SK-N-SH treated with all-trans-retinoic acid at 6 μM for 48 hours (cell line): ENCODE measurements at regions not wholly inside any gene's neighbourhood (a gene's known extent, or its start where the extent isn't known, plus 50 kb on each side); places are given as distances from the start of the nearest gene placed in this dataset.

Experiments used
- ATAC-seq: fragments of 200-7000 bp; cut with Tn5 transposase; 3 replicates; pipeline ENCODE4 v1.9.1; 2020; ENCODE audit warnings: mild to moderate bottlenecking, moderate library complexity
- ARNTL ChIP-seq: fragments of 450-650 bp; formaldehyde crosslinking; IDR thresholded peaks from 2 replicates; pipeline ENCODE4 v1.5.0; 2020; ENCODE audit warnings: low read depth, mild to moderate bottlenecking, moderate library complexity, borderline replicate concordance
- BACH2 ChIP-seq: fragments of 250-450 bp; sonication (Bioruptor Pico); IDR thresholded peaks from 2 replicates; pipeline ENCODE4 v1.9.0; 2021; ENCODE audit warnings: mild to moderate bottlenecking, borderline replicate concordance
- CSDC2 ChIP-seq: fragments of 250-450 bp; sonication (Bioruptor Pico); IDR thresholded peaks from 2 replicates; pipeline ENCODE4 v1.5.0; 2020; ENCODE audit warnings: mild to moderate bottlenecking, moderate library complexity
- GLIS3 ChIP-seq: fragments of 250-450 bp; sonication (Bioruptor Pico); IDR thresholded peaks from 2 replicates; pipeline ENCODE4 v1.5.0; 2020; ENCODE audit warnings: mild to moderate bottlenecking, moderate library complexity
- OSR1 ChIP-seq: fragments of 250-450 bp; sonication (Bioruptor Pico); IDR thresholded peaks from 2 replicates; pipeline ENCODE4 v1.8.0; 2022; ENCODE audit warnings: moderate library complexity, mild to moderate bottlenecking, inconsistent platforms
- PPARA ChIP-seq: fragments of 250-450 bp; sonication (Bioruptor Pico); IDR thresholded peaks from 2 replicates; pipeline ENCODE4 v1.5.0; 2020; ENCODE audit warnings: mild to moderate bottlenecking, borderline replicate concordance
- RARB ChIP-seq: fragments of 250-450 bp; sonication (Bioruptor Pico); IDR thresholded peaks from 2 replicates; pipeline ENCODE4 v1.8.0; 2021; ENCODE audit warnings: mild to moderate bottlenecking, moderate library complexity
- SNAI2 ChIP-seq: fragments of 250-450 bp; sonication (Bioruptor Pico); IDR thresholded peaks from 2 replicates; pipeline ENCODE4 v1.5.0; 2020; ENCODE audit warnings: mild to moderate bottlenecking, moderate library complexity
- TOX ChIP-seq: fragments of 250-450 bp; sonication (Bioruptor Pico); IDR thresholded peaks from 2 replicates; pipeline ENCODE4 v1.8.0; 2021; ENCODE audit warnings: mild to moderate bottlenecking, moderate library complexity, borderline replicate concordance
- ZFP30 ChIP-seq: fragments of 450-650 bp; formaldehyde crosslinking; IDR thresholded peaks from 2 replicates; pipeline ENCODE4 v1.5.0; 2022; ENCODE audit warnings: mild to moderate bottlenecking, moderate library complexity
- ZNF565 ChIP-seq: fragments of 450-650 bp; formaldehyde crosslinking; conservative IDR thresholded peaks from 2 replicates; pipeline ENCODE4 v1.5.0; 2020; ENCODE audit warnings: low read depth, mild to moderate bottlenecking, moderate library complexity
- ZNF70 ChIP-seq: fragments of 450-650 bp; formaldehyde crosslinking; IDR thresholded peaks from 2 replicates; pipeline ENCODE4 v1.5.0; 2020; ENCODE audit warnings: mild to moderate bottlenecking, moderate library complexity
- ZNF8 ChIP-seq: fragments of 450-650 bp; formaldehyde crosslinking; IDR thresholded peaks from 2 replicates; pipeline ENCODE4 v1.5.0; 2020; ENCODE audit warnings: mild to moderate bottlenecking, moderate library complexity
- TF ChIP-seq, protein P1 (sequence below): fragments of 250-450 bp; sonication (Bioruptor Pico); IDR thresholded peaks from 2 replicates; pipeline ENCODE4 v1.5.1; 2021; ENCODE audit warnings: mild to moderate bottlenecking, moderate library complexity
- TF ChIP-seq, protein P2 (sequence below): fragments of 250-450 bp; sonication (Bioruptor Pico); IDR thresholded peaks from 2 replicates; pipeline ENCODE4 v1.8.0; 2020; ENCODE audit warnings: mild to moderate bottlenecking, moderate library complexity, borderline replicate concordance
- TF ChIP-seq, protein P3 (sequence below): fragments of 250-450 bp; sonication (Bioruptor Pico); IDR thresholded peaks from 2 replicates; pipeline ENCODE4 v1.8.0; 2021; ENCODE audit warnings: low read depth, mild to moderate bottlenecking, moderate library complexity, borderline replicate concordance
- TF ChIP-seq, protein P4 (sequence below): fragments of 250-450 bp; sonication (Bioruptor Pico); IDR thresholded peaks from 2 replicates; pipeline ENCODE4 v1.5.1; 2020; ENCODE audit warnings: low read depth, mild to moderate bottlenecking, moderate library complexity

GRCh38 chr5:74145951-74146350 is 494.6 kb downstream of the ENC1 start:
- TF ChIP-seq, protein P1, sequence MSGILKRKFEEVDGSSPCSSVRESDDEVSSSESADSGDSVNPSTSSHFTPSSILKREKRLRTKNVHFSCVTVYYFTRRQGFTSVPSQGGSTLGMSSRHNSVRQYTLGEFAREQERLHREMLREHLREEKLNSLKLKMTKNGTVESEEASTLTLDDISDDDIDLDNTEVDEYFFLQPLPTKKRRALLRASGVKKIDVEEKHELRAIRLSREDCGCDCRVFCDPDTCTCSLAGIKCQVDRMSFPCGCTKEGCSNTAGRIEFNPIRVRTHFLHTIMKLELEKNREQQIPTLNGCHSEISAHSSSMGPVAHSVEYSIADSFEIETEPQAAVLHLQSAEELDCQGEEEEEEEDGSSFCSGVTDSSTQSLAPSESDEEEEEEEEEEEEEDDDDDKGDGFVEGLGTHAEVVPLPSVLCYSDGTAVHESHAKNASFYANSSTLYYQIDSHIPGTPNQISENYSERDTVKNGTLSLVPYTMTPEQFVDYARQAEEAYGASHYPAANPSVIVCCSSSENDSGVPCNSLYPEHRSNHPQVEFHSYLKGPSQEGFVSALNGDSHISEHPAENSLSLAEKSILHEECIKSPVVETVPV: no peak
- no peak for TF ChIP-seq SNAI2
- TF ChIP-seq, protein P2, sequence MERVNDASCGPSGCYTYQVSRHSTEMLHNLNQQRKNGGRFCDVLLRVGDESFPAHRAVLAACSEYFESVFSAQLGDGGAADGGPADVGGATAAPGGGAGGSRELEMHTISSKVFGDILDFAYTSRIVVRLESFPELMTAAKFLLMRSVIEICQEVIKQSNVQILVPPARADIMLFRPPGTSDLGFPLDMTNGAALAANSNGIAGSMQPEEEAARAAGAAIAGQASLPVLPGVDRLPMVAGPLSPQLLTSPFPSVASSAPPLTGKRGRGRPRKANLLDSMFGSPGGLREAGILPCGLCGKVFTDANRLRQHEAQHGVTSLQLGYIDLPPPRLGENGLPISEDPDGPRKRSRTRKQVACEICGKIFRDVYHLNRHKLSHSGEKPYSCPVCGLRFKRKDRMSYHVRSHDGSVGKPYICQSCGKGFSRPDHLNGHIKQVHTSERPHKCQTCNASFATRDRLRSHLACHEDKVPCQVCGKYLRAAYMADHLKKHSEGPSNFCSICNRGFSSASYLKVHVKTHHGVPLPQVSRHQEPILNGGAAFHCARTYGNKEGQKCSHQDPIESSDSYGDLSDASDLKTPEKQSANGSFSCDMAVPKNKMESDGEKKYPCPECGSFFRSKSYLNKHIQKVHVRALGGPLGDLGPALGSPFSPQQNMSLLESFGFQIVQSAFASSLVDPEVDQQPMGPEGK (CRISPR knock-in tag): no peak
- TF ChIP-seq GLIS3 (CRISPR knock-in tag): no peak
- no peak for TF ChIP-seq OSR1 (CRISPR knock-in tag)
- no peak for TF ChIP-seq RARB (CRISPR knock-in tag)
- TF ChIP-seq, all 23 proteins: peak for 0
- no peak for ATAC-seq

DNA sequence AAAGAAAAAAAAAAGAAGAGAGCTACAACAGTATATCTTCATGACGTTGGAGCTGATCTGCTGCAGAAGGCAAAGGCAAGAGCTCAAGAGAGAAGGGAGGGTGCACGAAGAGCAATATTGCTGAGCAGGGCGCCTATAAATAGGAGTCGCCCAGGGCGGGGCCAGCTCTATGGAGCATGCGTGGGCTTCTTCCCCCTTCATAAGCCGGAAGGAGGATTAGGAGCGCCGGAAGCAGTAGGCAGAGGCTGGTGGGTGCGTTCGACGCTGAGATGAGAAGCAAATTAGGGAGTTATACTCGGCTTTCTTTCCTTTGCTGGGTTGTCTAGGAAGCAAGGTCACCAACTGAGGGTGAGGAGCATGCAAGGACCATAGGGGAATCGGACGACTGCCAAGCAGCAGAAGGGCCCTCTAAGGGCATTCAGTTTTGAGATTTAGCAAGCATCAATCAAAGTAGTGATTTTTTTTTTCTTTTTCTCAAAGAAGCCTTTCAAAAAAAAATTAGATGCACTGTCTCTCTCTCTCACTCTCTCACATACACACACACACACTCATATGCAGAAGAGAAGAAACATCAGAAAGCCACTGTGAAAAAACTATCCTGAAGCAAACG is 496.7 kb downstream of the ENC1 start:
- TF ChIP-seq CSDC2 (CRISPR knock-in tag) (no peak), ZNF70 (CRISPR knock-in tag) (no peak), ZNF8 (no peak), ZNF565 (no peak), ZFP30 (CRISPR knock-in tag) (no peak), TOX (CRISPR knock-in tag) (no peak), PPARA (CRISPR knock-in tag) (no peak), GLIS3 (CRISPR knock-in tag) (no peak), OSR1 (CRISPR knock-in tag) (no peak)
- TF ChIP-seq, protein P3, sequence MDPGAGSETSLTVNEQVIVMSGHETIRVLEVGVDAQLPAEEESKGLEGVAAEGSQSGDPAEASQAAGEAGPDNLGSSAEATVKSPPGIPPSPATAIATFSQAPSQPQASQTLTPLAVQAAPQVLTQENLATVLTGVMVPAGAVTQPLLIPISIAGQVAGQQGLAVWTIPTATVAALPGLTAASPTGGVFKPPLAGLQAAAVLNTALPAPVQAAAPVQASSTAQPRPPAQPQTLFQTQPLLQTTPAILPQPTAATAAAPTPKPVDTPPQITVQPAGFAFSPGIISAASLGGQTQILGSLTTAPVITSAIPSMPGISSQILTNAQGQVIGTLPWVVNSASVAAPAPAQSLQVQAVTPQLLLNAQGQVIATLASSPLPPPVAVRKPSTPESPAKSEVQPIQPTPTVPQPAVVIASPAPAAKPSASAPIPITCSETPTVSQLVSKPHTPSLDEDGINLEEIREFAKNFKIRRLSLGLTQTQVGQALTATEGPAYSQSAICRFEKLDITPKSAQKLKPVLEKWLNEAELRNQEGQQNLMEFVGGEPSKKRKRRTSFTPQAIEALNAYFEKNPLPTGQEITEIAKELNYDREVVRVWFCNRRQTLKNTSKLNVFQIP: no peak
- TF ChIP-seq, protein P4, sequence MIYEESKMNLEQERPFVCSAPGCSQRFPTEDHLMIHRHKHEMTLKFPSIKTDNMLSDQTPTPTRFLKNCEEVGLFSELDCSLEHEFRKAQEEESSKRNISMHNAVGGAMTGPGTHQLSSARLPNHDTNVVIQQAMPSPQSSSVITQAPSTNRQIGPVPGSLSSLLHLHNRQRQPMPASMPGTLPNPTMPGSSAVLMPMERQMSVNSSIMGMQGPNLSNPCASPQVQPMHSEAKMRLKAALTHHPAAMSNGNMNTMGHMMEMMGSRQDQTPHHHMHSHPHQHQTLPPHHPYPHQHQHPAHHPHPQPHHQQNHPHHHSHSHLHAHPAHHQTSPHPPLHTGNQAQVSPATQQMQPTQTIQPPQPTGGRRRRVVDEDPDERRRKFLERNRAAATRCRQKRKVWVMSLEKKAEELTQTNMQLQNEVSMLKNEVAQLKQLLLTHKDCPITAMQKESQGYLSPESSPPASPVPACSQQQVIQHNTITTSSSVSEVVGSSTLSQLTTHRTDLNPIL: no peak
- TF ChIP-seq, protein P2 (CRISPR knock-in tag): no peak
- TF ChIP-seq, protein P1: no peak
- ATAC-seq: no peak

- no peak for ATAC-seq
- TF ChIP-seq SNAI2 (no peak), OSR1 (CRISPR knock-in tag) (no peak), BACH2 (CRISPR knock-in tag) (no peak), RARB (CRISPR knock-in tag) (no peak), ZNF565 (no peak), TOX (CRISPR knock-in tag) (no peak), ARNTL (CRISPR knock-in tag) (no peak)
- TF ChIP-seq, protein P1: no peak
- TF ChIP-seq, protein P2 (CRISPR knock-in tag): no peak
- TF ChIP-seq, protein P3: no peak
Measured at GRCh38 chr5:74143151-74143550, 497.4 kb downstream of the ENC1 start.
